Hepatocyte (in vitro differentiated cells): ENCODE measurements at regions not wholly inside any gene's neighbourhood (a gene's known extent, or its start where the extent isn't known, plus 50 kb on each side); places are given as distances from the start of the nearest gene placed in this dataset.

Source experiments
- DNase-seq: peaks from one replicate; pipeline ENCODE4 v3.0.0-alpha.2; 2016; ENCODE audit warnings: low spot score
- H2AFZ ChIP-seq: fragments of 200-600 bp; sonication (generic); 2 replicates; pipeline ENCODE4 v1.6.0; 2016; ENCODE audit warnings: antibody characterized with exemption, mild to moderate bottlenecking
- H3K27ac ChIP-seq: fragments of 200-600 bp; sonication (generic); 2 replicates; pipeline ENCODE4 v1.5.1; 2016; ENCODE audit warnings: mild to moderate bottlenecking
- H3K27me3 ChIP-seq: fragments of 200-600 bp; sonication (generic); 2 replicates; pipeline ENCODE4 v1.6.1; 2016
- H3K36me3 ChIP-seq: fragments of 200-600 bp; sonication (generic); replicated peaks from 2 replicates; pipeline ENCODE4 v1.5.1; 2016; ENCODE audit warnings: low read depth; ENCODE audit not compliant: insufficient read depth
- H3K4me1 ChIP-seq: fragments of 200-600 bp; sonication (generic); 2 replicates; pipeline ENCODE4 v1.5.1; 2016; ENCODE audit warnings: mild to moderate bottlenecking, moderate library complexity; ENCODE audit not compliant: insufficient read depth
- H3K4me2 ChIP-seq: fragments of 200-600 bp; sonication (generic); 2 replicates; pipeline ENCODE4 v1.6.0; 2016
- H3K4me3 ChIP-seq: fragments of 200-600 bp; sonication (generic); 2 replicates; pipeline ENCODE4 v1.5.1; 2016; ENCODE audit warnings: mild to moderate bottlenecking
- H3K79me2 ChIP-seq: fragments of 200-600 bp; sonication (generic); 2 replicates; pipeline ENCODE4 v1.6.0; 2017; ENCODE audit warnings: mild to moderate bottlenecking
- H3K9me2 ChIP-seq: fragments of 200-600 bp; sonication (generic); replicated peaks from 2 replicates; pipeline ENCODE4 v1.6.0; 2017; ENCODE audit warnings: mild to moderate bottlenecking; ENCODE audit not compliant: insufficient read depth
- H3K9me3 ChIP-seq: fragments of 200-600 bp; sonication (generic); 2 replicates; pipeline ENCODE4 v1.5.1; 2016; ENCODE audit warnings: low read depth, mild to moderate bottlenecking
- H4K20me1 ChIP-seq: fragments of 200-600 bp; sonication (generic); 2 replicates; pipeline ENCODE4 v1.6.0; 2016; ENCODE audit warnings: mild to moderate bottlenecking; ENCODE audit not compliant: insufficient read depth, poor library complexity, severe bottlenecking
- EZH2 ChIP-seq: fragments of 200-600 bp; sonication (generic); IDR thresholded peaks from 2 replicates; pipeline ENCODE4 v1.6.1; 2016; ENCODE audit warnings: antibody characterized with exemption, mild to moderate bottlenecking, borderline replicate concordance
- EZH2phosphoT487 ChIP-seq: fragments of 200-600 bp; sonication (generic); IDR thresholded peaks from one replicate; pipeline ENCODE4 v1.6.1; 2018; ENCODE audit warnings: antibody characterized with exemption, mild to moderate bottlenecking, low read depth, moderate library complexity; ENCODE audit not compliant: unreplicated experiment, severe bottlenecking
- WGBS: methylation state at CpG from one replicate; pipeline ENCODE4 v1.1.6; 2016; ENCODE audit warnings: low lambda C conversion rate; ENCODE audit errors: missing lambda C conversion rate; 5-methylcytosine and 5-hydroxymethylcytosine counted together
- TF ChIP-seq, protein P1 (sequence below): fragments of 200-600 bp; sonication (generic); IDR thresholded peaks from 2 replicates; pipeline ENCODE4 v1.5.1; 2016; ENCODE audit warnings: antibody characterized with exemption, mild to moderate bottlenecking; ENCODE audit not compliant: poor library complexity

DNA sequence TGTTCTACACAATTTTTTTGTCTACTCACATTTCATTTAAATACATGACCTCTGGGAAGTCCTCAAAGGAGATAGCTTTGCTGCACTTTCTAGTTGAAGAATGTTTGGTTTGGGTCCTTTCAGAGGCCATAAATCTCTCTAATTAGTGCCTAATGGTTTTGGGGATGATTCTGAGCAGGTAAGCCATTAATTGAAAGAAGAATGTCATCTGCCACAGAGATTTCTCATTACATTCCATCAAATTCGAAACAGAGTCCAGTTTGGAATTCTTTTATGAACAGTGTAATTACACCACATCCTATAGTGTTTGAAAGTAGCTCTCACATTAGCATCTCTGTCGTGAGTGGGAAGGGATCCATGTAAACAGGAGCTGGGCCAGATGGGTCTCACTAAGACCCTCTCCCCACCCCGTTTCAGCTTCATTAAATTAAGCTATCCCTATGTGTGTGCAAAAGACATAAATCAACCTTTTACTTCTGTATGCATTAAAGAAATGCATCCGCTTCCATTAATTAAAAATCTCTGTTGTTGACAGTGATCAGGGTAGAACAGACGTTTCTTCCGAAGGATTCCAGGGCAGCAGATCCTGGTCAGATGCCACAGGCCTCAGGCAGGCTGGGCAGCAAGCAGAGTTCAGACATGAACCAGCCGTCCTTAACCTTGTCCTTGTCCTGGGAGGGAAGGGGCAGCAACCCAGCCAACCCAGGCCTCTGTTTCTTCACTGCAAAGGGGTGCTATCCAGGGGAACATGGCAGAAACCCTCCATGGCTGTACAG, 99.8 kb upstream of the MAP1B start:
- H3K9me2 ChIP-seq: no peaks in the 10 kb centered on the region

DNA sequence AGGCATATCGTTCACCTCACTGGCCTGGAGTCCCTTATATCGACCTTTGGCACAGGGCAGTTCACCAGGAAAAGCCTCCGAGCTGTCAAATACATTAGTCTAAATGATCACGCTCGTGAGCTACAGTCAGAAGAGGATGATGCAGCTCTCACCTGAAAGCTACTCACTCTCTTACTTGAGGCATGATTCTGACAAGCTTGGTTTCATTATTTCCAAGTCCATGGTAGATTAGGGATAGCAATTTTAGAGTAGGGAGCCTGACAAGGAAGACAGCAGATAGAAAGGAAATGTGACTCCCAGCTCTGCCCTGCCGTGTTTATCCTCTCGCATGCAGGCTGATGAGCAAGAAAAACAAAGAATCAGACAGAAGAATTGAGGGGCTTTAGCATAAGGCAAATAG, 98.0 kb upstream of the MAP1B start:
- Histone ChIP-seq H3K27me3 (no peaks in the 10 kb centered on the region), H3K4me3 (no peak overlapping the region), H3K27ac (no peak overlapping the region), H3K9me2 (no peaks in the 10 kb centered on the region), H3K4me2 (peak overlapping the region; percentile 46), H4K20me1 (no peaks in the 10 kb centered on the region), H3K36me3 (no peaks in the 10 kb centered on the region), H3K79me2 (no peaks in the 10 kb centered on the region), H3K9me3 (no peaks in the 10 kb centered on the region), H2AFZ (no peak overlapping the region), H3K4me1 (peaks cover 5% of the 10 kb centered on the region)
- TF ChIP-seq EZH2 (no peak), EZH2phosphoT487 (no peak)
- TF ChIP-seq, protein P1, sequence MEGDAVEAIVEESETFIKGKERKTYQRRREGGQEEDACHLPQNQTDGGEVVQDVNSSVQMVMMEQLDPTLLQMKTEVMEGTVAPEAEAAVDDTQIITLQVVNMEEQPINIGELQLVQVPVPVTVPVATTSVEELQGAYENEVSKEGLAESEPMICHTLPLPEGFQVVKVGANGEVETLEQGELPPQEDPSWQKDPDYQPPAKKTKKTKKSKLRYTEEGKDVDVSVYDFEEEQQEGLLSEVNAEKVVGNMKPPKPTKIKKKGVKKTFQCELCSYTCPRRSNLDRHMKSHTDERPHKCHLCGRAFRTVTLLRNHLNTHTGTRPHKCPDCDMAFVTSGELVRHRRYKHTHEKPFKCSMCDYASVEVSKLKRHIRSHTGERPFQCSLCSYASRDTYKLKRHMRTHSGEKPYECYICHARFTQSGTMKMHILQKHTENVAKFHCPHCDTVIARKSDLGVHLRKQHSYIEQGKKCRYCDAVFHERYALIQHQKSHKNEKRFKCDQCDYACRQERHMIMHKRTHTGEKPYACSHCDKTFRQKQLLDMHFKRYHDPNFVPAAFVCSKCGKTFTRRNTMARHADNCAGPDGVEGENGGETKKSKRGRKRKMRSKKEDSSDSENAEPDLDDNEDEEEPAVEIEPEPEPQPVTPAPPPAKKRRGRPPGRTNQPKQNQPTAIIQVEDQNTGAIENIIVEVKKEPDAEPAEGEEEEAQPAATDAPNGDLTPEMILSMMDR: no peak
- WGBS: 51% methylated on average over 7 of the region's 7 CpGs
- no peak for DNase-seq

More for the DNA sequence above, 99.8 kb upstream of the MAP1B start:
- H3K27me3 ChIP-seq: no peaks in the 10 kb centered on the region
- H3K36me3 ChIP-seq: no peaks in the 10 kb centered on the region
- no peak overlapping the region for H3K4me2 ChIP-seq
- no peaks in the 10 kb centered on the region for H3K79me2 ChIP-seq
- 61% methylated on average over 7 of the region's 7 CpGs for WGBS
- no peaks in the 10 kb centered on the region for H3K4me1 ChIP-seq
- H3K9me3 ChIP-seq: no peaks in the 10 kb centered on the region
- no peak for TF ChIP-seq EZH2
- no peak for TF ChIP-seq EZH2phosphoT487
- TF ChIP-seq, protein P1: no peak
- no peak overlapping the region for H2AFZ ChIP-seq
- H4K20me1 ChIP-seq: no peaks in the 10 kb centered on the region
- H3K27ac ChIP-seq: no peak overlapping the region
- DNase-seq: no peak
- no peak overlapping the region for H3K4me3 ChIP-seq

DNA sequence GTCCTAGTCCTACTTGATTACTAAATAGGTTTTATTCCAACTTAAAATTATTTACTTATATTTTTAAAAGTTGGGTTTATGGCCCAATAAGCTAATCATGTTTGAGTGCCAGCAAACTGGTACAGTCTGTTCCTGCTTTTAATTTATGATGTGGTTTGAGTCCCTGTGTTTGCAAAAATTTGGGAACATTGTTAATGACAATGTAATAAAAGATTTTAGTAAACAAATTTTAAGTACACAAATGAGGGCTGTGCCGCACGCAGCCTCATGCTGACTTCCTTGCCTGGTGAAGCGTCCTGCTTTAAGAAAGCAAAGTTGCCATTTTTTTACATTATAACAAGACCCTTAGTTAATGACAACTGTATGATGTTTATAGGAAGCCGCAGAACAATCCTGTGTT, 96.8 kb upstream of the MAP1B start:
- H3K4me1 ChIP-seq: peaks cover 11% of the 10 kb centered on the region
- TF ChIP-seq, protein P1: no peak
- no peak for TF ChIP-seq EZH2phosphoT487
- no peak for TF ChIP-seq EZH2
- no peaks in the 10 kb centered on the region for H3K79me2 ChIP-seq
- H2AFZ ChIP-seq: no peak overlapping the region
- no peak for DNase-seq
- no peaks in the 10 kb centered on the region for H3K27me3 ChIP-seq
- no peak overlapping the region for H3K4me3 ChIP-seq
- no peaks in the 10 kb centered on the region for H4K20me1 ChIP-seq
- no peaks in the 10 kb centered on the region for H3K9me2 ChIP-seq
- H3K27ac ChIP-seq: no peak overlapping the region
- no peaks in the 10 kb centered on the region for H3K36me3 ChIP-seq
- H3K9me3 ChIP-seq: no peaks in the 10 kb centered on the region
- WGBS: 57% methylated on average over 4 of the region's 4 CpGs
- no peak overlapping the region for H3K4me2 ChIP-seq

DNA sequence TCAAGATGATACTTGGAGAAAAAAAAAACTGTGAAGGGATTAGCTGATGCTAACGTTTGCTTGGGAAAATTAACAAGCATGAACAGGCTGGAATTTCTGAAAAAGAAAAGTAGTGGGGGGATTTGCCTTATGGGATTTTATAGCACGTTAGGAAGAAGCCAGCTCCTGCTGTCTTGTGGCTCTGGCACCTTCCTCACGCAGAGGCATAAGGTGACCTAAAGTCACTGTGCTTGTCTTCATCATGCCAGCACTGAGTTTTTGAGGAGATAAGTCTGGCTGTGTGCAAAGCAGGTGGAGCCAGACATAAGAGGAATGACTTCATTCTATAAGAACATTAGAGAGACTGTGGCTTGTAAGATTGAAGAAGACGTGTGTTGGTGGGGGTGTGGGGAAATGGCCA, 94.4 kb upstream of the MAP1B start:
- 60% methylated on average over 4 of the region's 4 CpGs for WGBS
- no peaks in the 10 kb centered on the region for H3K79me2 ChIP-seq

More for the DNA sequence above, 94.4 kb upstream of the MAP1B start:
- H3K9me2 ChIP-seq: no peaks in the 10 kb centered on the region
- no peak overlapping the region for H2AFZ ChIP-seq
- no peaks in the 10 kb centered on the region for H4K20me1 ChIP-seq
- H3K4me1 ChIP-seq: peaks cover 11% of the 10 kb centered on the region
- no peak overlapping the region for H3K4me3 ChIP-seq
- H3K27me3 ChIP-seq: no peaks in the 10 kb centered on the region
- H3K4me2 ChIP-seq: no peak overlapping the region
- no peak overlapping the region for H3K27ac ChIP-seq
- H3K9me3 ChIP-seq: no peaks in the 10 kb centered on the region
- H3K36me3 ChIP-seq: no peaks in the 10 kb centered on the region
- no peak for DNase-seq
- TF ChIP-seq EZH2phosphoT487: no peak
- TF ChIP-seq EZH2: no peak
- TF ChIP-seq, protein P1: no peak
